ENCODE measurements at regions not wholly inside any gene's neighbourhood (a gene's known extent, or its start where the extent isn't known, plus 50 kb on each side); places are given as distances from the start of the nearest gene placed in this dataset.
"Not testable (repeated sequence)": the region's sequence is repeated elsewhere in the genome, so short reads cannot be mapped to it uniquely, and the experiment has no call there.

- TF ChIP-seq, protein P1, sequence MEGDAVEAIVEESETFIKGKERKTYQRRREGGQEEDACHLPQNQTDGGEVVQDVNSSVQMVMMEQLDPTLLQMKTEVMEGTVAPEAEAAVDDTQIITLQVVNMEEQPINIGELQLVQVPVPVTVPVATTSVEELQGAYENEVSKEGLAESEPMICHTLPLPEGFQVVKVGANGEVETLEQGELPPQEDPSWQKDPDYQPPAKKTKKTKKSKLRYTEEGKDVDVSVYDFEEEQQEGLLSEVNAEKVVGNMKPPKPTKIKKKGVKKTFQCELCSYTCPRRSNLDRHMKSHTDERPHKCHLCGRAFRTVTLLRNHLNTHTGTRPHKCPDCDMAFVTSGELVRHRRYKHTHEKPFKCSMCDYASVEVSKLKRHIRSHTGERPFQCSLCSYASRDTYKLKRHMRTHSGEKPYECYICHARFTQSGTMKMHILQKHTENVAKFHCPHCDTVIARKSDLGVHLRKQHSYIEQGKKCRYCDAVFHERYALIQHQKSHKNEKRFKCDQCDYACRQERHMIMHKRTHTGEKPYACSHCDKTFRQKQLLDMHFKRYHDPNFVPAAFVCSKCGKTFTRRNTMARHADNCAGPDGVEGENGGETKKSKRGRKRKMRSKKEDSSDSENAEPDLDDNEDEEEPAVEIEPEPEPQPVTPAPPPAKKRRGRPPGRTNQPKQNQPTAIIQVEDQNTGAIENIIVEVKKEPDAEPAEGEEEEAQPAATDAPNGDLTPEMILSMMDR (IDR thresholded peaks at IDR 0.05) = not testable (repeated sequence)
- not testable (repeated sequence) for TF ChIP-seq POLR2A, EP300, POLR2AphosphoS5 (IDR thresholded peaks at IDR 0.05)
Observed at GRCh38 chr14:105705512-105705861, 179.1 kb downstream of the TMEM121 start.

Data from stomach (tissue), 4 donors.